Thyroid gland (tissue), 4 donors: ENCODE measurements at regions not wholly inside any gene's neighbourhood (a gene's known extent, or its start where the extent isn't known, plus 50 kb on each side); places are given as distances from the start of the nearest gene placed in this dataset.

Source experiments
- CTCF ChIP-seq, 6 experiments: fragments of 200-600 bp in 3 of 6; fragments of 450-650 bp in 3 of 6; sonication (generic) in 3 of 6; IDR thresholded peaks; one replicate each; pipeline ENCODE4 v1.5.1; 2016 to 2019; ENCODE audit warnings: antibody characterized with exemption in 6 of 6, mild to moderate bottlenecking in 2 of 6, inconsistent platforms in 1 of 6, moderate library complexity in 1 of 6
- POLR2A ChIP-seq, 2 donors: fragments of 450-650 bp; IDR thresholded peaks; one replicate each; pipeline ENCODE4 v1.6.1; 2017; ENCODE audit warnings: antibody characterized with exemption in 2 of 2, mild to moderate bottlenecking in 2 of 2, moderate library complexity in 1 of 2

- no peak for TF ChIP-seq CTCF (IDR thresholded peaks at IDR 0.05)
- TF ChIP-seq POLR2A (IDR thresholded peaks at IDR 0.05), result no peak
These were observed 67.8 kb downstream of the IGLL1 start for GRCh38 chr22:23512348-23512705.
